ENCODE measurements at regions not wholly inside any gene's neighbourhood (a gene's known extent, or its start where the extent isn't known, plus 50 kb on each side); places are given as distances from the start of the nearest gene placed in this dataset.

DNA sequence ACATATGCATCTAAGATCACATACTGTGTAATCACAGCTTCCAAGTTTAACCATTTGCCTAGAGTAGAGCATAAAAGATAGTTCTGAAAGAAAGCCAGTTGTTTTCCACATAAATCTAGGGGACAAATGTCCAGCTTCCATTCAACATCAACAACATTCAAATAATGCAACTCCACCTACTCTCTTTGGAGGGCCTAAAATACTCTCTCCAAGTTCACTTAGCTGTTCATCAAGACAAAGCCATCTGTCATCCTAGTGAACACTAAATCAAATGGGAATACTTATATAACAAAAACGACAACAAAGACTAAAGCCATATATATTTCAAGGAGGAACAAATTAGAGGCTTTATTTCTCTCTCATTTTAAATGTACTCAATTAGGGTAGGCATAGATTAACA lies 221.5 kb upstream of the CDH2 start:
- no peaks in the 10 kb centered on the region for H3K36me3 ChIP-seq (ENCODE audit: insufficient read depth)
- no peak overlapping the region for H3K4me2 ChIP-seq
- no peak overlapping the region for H3K9ac ChIP-seq
- no peaks in the 10 kb centered on the region for H3K4me1 ChIP-seq (ENCODE audit: low read depth, poor library complexity, severe bottlenecking)
- H4K20me1 ChIP-seq (ENCODE audit: insufficient read depth), result no peaks in the 10 kb centered on the region
- H3K27me3 ChIP-seq (ENCODE audit: insufficient read depth, low read depth), result no peaks in the 10 kb centered on the region
- H3K4me3 ChIP-seq (IDR thresholded peaks at IDR 0.05; ENCODE audit: insufficient read depth, low read depth, low read length), result no peak overlapping the region
- H3K79me2 ChIP-seq (ENCODE audit: insufficient read depth, low read depth), result no peaks in the 10 kb centered on the region
- TF ChIP-seq, protein P1, sequence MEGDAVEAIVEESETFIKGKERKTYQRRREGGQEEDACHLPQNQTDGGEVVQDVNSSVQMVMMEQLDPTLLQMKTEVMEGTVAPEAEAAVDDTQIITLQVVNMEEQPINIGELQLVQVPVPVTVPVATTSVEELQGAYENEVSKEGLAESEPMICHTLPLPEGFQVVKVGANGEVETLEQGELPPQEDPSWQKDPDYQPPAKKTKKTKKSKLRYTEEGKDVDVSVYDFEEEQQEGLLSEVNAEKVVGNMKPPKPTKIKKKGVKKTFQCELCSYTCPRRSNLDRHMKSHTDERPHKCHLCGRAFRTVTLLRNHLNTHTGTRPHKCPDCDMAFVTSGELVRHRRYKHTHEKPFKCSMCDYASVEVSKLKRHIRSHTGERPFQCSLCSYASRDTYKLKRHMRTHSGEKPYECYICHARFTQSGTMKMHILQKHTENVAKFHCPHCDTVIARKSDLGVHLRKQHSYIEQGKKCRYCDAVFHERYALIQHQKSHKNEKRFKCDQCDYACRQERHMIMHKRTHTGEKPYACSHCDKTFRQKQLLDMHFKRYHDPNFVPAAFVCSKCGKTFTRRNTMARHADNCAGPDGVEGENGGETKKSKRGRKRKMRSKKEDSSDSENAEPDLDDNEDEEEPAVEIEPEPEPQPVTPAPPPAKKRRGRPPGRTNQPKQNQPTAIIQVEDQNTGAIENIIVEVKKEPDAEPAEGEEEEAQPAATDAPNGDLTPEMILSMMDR (conservative IDR thresholded peaks at IDR 0.05; ENCODE audit: low read depth, low read length), result no peak
- H3K27ac ChIP-seq, result no peak overlapping the region
- H2AFZ ChIP-seq (ENCODE audit: low read depth), result no peak overlapping the region

DNA sequence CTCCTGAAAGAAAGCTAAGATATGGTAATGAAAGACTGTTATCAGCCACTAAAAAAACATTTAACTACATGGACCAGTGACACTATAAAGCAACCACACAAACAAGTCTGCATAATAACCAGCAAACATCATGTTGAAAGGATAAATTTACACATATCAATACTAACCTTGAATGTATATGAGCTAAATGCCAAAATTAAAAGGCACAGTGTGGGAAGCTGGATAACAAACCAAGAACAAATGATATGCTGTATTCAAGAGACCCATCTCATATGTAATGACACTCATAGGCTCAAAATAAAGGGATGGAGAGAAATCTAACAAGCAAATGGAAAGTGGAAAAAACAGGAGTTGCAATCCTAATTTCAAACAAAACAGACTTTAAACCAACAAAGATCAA lies 213.1 kb upstream of the CDH2 start:
- Histone ChIP-seq H3K79me2 (ENCODE audit: insufficient read depth, low read depth) (no peaks in the 10 kb centered on the region), H3K36me3 (ENCODE audit: insufficient read depth) (no peaks in the 10 kb centered on the region), H3K27ac (no peak overlapping the region), H3K4me3 (IDR thresholded peaks at IDR 0.05; ENCODE audit: insufficient read depth, low read depth, low read length) (no peak overlapping the region), H3K4me2 (no peak overlapping the region), H4K20me1 (ENCODE audit: insufficient read depth) (no peaks in the 10 kb centered on the region), H2AFZ (ENCODE audit: low read depth) (no peak overlapping the region), H3K4me1 (ENCODE audit: low read depth, poor library complexity, severe bottlenecking) (no peaks in the 10 kb centered on the region), H3K27me3 (ENCODE audit: insufficient read depth, low read depth) (no peaks in the 10 kb centered on the region), H3K9ac (no peak overlapping the region)
- TF ChIP-seq, protein P1 (conservative IDR thresholded peaks at IDR 0.05; ENCODE audit: low read depth, low read length), result no peak

DNA sequence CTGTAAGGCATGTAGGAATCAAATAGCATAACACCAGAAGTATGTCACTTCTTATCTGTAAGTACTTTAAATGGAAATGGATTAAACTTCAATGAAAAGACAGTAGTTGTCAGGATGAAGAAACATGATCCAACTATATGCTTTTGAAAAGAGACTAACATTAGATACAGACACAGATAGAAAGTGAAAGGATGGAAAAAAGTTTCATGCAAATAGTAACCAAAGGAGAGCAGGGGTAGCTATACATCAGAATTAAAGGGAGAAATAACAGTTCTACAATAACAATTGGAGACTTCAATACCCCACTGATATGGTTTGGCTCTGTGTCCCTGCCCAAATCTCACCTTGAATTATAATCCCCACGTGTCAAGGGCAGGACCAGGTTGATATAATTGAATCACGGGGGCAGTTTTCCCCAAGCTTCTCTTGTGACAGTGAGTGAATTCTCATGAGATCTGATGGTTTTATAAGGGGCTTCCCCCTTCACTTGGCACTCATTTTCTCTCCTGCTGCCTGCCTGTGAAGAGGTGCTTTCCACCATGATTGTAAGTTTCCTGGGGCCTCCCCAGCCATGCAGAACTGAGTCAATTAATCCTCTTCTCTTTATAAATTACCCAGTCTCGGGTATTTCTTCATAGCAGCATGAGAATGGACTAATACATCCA lies 205.4 kb upstream of the CDH2 start:
- H3K9ac ChIP-seq, result no peak overlapping the region
- no peaks in the 10 kb centered on the region for H3K27me3 ChIP-seq (ENCODE audit: insufficient read depth, low read depth)
- H3K4me2 ChIP-seq, result no peak overlapping the region
- TF ChIP-seq, protein P1 (conservative IDR thresholded peaks at IDR 0.05; ENCODE audit: low read depth, low read length), result no peak
- no peaks in the 10 kb centered on the region for H3K79me2 ChIP-seq (ENCODE audit: insufficient read depth, low read depth)
- H3K36me3 ChIP-seq (ENCODE audit: insufficient read depth), result no peaks in the 10 kb centered on the region
- H2AFZ ChIP-seq (ENCODE audit: low read depth), result no peak overlapping the region
- H3K27ac ChIP-seq, result no peak overlapping the region
- no peaks in the 10 kb centered on the region for H4K20me1 ChIP-seq (ENCODE audit: insufficient read depth)
- no peaks in the 10 kb centered on the region for H3K4me1 ChIP-seq (ENCODE audit: low read depth, poor library complexity, severe bottlenecking)
- H3K4me3 ChIP-seq (IDR thresholded peaks at IDR 0.05; ENCODE audit: insufficient read depth, low read depth, low read length), result no peak overlapping the region

DNA sequence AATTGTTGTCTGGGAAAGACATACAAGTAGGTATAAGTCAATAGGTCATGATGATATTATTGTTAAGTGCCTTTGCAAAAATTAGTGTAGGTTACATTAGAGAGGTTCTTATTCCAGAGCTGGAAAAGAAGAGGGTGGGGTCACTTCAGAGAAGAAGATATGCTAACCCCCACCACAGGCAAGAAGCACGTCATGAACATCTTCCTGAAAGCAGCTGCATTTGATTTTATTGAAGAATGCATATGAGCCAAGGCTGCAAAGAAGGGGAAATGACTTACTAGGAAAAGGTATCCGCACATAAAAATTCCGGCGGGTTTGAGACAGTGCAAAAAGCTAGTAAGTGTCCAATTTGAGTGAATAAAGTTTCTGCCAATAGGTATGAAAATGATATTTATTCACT lies 195.3 kb upstream of the CDH2 start:
- no peaks in the 10 kb centered on the region for H3K4me1 ChIP-seq (ENCODE audit: low read depth, poor library complexity, severe bottlenecking)
- no peaks in the 10 kb centered on the region for H3K27me3 ChIP-seq (ENCODE audit: insufficient read depth, low read depth)
- H2AFZ ChIP-seq (ENCODE audit: low read depth), result no peak overlapping the region
- H3K79me2 ChIP-seq (ENCODE audit: insufficient read depth, low read depth), result no peaks in the 10 kb centered on the region
- no peak overlapping the region for H3K9ac ChIP-seq
- no peaks in the 10 kb centered on the region for H3K36me3 ChIP-seq (ENCODE audit: insufficient read depth)
- H3K4me3 ChIP-seq (IDR thresholded peaks at IDR 0.05; ENCODE audit: insufficient read depth, low read depth, low read length), result no peak overlapping the region
- no peak overlapping the region for H3K27ac ChIP-seq
- TF ChIP-seq, protein P1 (conservative IDR thresholded peaks at IDR 0.05; ENCODE audit: low read depth, low read length), result no peak
- H4K20me1 ChIP-seq (ENCODE audit: insufficient read depth), result no peaks in the 10 kb centered on the region
- H3K4me2 ChIP-seq, result no peak overlapping the region
